AG04450 (cell line): ENCODE measurements at regions not wholly inside any gene's neighbourhood (a gene's known extent, or its start where the extent isn't known, plus 50 kb on each side); places are given as distances from the start of the nearest gene placed in this dataset.

ENCODE experiments used
- CTCF ChIA-PET: fragments of 300-600, 350-600 bp; formaldehyde crosslinking; extraction: SDS; loops from one replicate; lab custom pipeline; 2022; ENCODE audit warnings: antibody characterized with exemption, inconsistent platforms; lab: Charles Lee
- POLR2A ChIA-PET: fragments of 350-600 bp; formaldehyde crosslinking; extraction: SDS; loops from one replicate; lab custom pipeline; 2021; ENCODE audit warnings: antibody characterized with exemption, inconsistent platforms; lab: Yijun Ruan, JAX
- DNase-seq: peaks from one replicate; pipeline ENCODE4 v3.0.0-alpha.2; 2011; ENCODE audit warnings: low read depth, low spot score
- H3K27ac ChIP-seq: one replicate; pipeline ENCODE4 v1.5.1; 2012; ENCODE audit warnings: low read depth, low read length, control low read depth
- H3K27me3 ChIP-seq: one replicate; pipeline ENCODE4 v1.6.0; 2012; ENCODE audit warnings: low read length; ENCODE audit not compliant: control insufficient read depth, insufficient read depth
- H3K4me3 ChIP-seq: 2 replicates; pipeline ENCODE4 v1.5.1; 2011; ENCODE audit warnings: mild to moderate bottlenecking, low read depth, low read length, control low read depth
- H3K9me3 ChIP-seq: 2 replicates; pipeline ENCODE4 v1.5.1; 2012; ENCODE audit warnings: low read length; ENCODE audit not compliant: control insufficient read depth, insufficient read depth
- CTCF ChIP-seq: IDR thresholded peaks from 2 replicates; pipeline ENCODE4 v1.5.1; 2011; ENCODE audit warnings: low read depth, low read length, control low read depth, inconsistent platforms

- no peak for TF ChIP-seq CTCF
- Histone ChIP-seq H3K27me3 (no peaks in the 10 kb centered on the region), H3K9me3 (no peaks in the 10 kb centered on the region), H3K4me3 (no peak overlapping the region), H3K27ac (no peak overlapping the region)
- DNase-seq, result no peak
- CTCF ChIA-PET, result no interaction called here
- POLR2A ChIA-PET, result no interaction called here
Observed at GRCh38 chr2:204441316-204441715, 104.0 kb upstream of the PARD3B start.

GRCh38 chr2:204445149-204445548, 100.1 kb upstream of the PARD3B start:
- H3K27me3 ChIP-seq, result no peaks in the 10 kb centered on the region
- no peak for DNase-seq
- no peak overlapping the region for H3K27ac ChIP-seq
- no peak overlapping the region for H3K4me3 ChIP-seq
- no peaks in the 10 kb centered on the region for H3K9me3 ChIP-seq
- ChIA-PET POLR2A (no interaction called here), CTCF (no interaction called here)
- TF ChIP-seq CTCF, result no peak

GRCh38 chr2:204447722-204448121, 97.6 kb upstream of the PARD3B start:
- Histone ChIP-seq H3K9me3 (no peaks in the 10 kb centered on the region), H3K27me3 (no peaks in the 10 kb centered on the region), H3K4me3 (no peak overlapping the region), H3K27ac (no peak overlapping the region)
- POLR2A ChIA-PET, result no interaction called here
- DNase-seq, result no peak
- TF ChIP-seq CTCF, result no peak
- CTCF ChIA-PET, result no interaction called here

- Histone ChIP-seq H3K9me3 (no peaks in the 10 kb centered on the region), H3K27me3 (no peaks in the 10 kb centered on the region), H3K27ac (no peak overlapping the region), H3K4me3 (no peak overlapping the region)
- DNase-seq, result no peak
- no peak for TF ChIP-seq CTCF
- CTCF ChIA-PET, result no interaction called here
- POLR2A ChIA-PET, result no interaction called here
Observed at GRCh38 chr2:204449977-204450376, 95.3 kb upstream of the PARD3B start.

- no peak for DNase-seq
- Histone ChIP-seq H3K27me3 (no peaks in the 10 kb centered on the region), H3K9me3 (no peaks in the 10 kb centered on the region), H3K4me3 (no peak overlapping the region), H3K27ac (peak overlapping the region; percentile 84)
- TF ChIP-seq CTCF, result no peak
- ChIA-PET CTCF (interaction anchor here (0.5 kb wide), 1 partner anchor 1193 kb away, joined by 5 read pairs; no protein-coding TSS in a partner anchor), POLR2A (no interaction called here)
Observed at GRCh38 chr2:204451766-204452165, 93.5 kb upstream of the PARD3B start.
